ENCODE measurements at regions not wholly inside any gene's neighbourhood (a gene's known extent, or its start where the extent isn't known, plus 50 kb on each side); places are given as distances from the start of the nearest gene placed in this dataset.

DNA sequence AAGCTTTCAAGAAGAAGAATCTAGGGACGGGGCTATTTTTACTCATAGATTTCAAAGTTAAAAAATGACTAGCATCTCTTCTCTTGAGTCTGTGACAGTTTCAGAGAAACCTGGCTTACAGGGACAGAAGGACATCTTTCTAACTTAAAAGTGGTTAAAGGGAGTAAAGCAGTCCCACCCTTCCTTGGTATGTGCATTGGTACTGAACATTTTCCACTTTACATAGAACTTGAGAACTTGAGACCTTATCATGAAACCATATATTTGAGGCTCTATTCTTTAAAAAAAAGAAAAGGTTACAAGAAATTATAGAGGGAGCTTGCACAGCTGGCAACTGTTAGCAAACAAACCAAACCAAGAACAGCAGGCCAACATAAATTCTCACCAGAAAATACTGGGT, 73.4 kb upstream of the GAREM1 start:
- Mint-ChIP-seq H3K4me1 (ENCODE audit: unreplicated experiment) (peaks cover 8% of the 10 kb centered on the region), H3K4me3 (no peak overlapping the region), H3K27me3 (no peaks in the 10 kb centered on the region), H3K27ac (peak overlapping the region; percentile 0), H3K9me3 (no peaks in the 10 kb centered on the region), H3K36me3 (no peaks in the 10 kb centered on the region)
- no peak for DNase-seq (ENCODE audit: extremely low spot score, unreplicated experiment)
- TF ChIP-seq, protein P1, sequence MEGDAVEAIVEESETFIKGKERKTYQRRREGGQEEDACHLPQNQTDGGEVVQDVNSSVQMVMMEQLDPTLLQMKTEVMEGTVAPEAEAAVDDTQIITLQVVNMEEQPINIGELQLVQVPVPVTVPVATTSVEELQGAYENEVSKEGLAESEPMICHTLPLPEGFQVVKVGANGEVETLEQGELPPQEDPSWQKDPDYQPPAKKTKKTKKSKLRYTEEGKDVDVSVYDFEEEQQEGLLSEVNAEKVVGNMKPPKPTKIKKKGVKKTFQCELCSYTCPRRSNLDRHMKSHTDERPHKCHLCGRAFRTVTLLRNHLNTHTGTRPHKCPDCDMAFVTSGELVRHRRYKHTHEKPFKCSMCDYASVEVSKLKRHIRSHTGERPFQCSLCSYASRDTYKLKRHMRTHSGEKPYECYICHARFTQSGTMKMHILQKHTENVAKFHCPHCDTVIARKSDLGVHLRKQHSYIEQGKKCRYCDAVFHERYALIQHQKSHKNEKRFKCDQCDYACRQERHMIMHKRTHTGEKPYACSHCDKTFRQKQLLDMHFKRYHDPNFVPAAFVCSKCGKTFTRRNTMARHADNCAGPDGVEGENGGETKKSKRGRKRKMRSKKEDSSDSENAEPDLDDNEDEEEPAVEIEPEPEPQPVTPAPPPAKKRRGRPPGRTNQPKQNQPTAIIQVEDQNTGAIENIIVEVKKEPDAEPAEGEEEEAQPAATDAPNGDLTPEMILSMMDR (conservative IDR thresholded peaks at IDR 0.05): no peak

DNA sequence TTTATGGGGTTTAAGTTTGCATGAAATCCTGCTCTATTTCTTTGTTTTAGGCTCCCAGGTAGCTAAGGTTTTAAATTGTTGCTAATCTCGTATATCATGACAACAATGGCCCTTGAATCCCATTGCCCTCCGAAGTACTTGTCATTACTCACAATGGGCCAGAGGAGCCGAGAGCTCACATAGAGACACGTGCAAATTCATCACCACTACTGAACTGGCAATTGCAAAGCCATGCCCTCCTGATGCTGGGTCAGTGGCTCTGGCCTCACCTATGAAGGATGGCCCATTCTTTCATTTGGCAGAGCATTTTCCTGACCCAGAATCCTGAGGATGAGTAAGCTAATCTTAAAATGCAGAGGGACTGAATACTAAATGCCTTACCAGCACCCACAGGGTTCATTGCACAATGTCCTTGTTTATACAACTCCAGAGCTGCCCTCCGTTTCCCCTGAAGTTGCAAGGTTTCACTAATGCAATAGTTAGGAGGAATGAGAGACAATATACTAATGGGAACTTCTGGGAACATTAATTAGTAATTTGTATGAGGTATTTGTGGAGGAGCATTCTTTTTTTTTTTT, 71.6 kb upstream of the GAREM1 start:
- H3K4me3 Mint-ChIP-seq: no peak overlapping the region
- TF ChIP-seq, protein P1 (conservative IDR thresholded peaks at IDR 0.05): no peak
- H3K27ac Mint-ChIP-seq: no peak overlapping the region
- peaks cover 4% of the 10 kb centered on the region for H3K4me1 Mint-ChIP-seq (ENCODE audit: unreplicated experiment)
- H3K36me3 Mint-ChIP-seq: no peaks in the 10 kb centered on the region
- no peak for DNase-seq (ENCODE audit: extremely low spot score, unreplicated experiment)
- no peaks in the 10 kb centered on the region for H3K9me3 Mint-ChIP-seq
- no peaks in the 10 kb centered on the region for H3K27me3 Mint-ChIP-seq

DNA sequence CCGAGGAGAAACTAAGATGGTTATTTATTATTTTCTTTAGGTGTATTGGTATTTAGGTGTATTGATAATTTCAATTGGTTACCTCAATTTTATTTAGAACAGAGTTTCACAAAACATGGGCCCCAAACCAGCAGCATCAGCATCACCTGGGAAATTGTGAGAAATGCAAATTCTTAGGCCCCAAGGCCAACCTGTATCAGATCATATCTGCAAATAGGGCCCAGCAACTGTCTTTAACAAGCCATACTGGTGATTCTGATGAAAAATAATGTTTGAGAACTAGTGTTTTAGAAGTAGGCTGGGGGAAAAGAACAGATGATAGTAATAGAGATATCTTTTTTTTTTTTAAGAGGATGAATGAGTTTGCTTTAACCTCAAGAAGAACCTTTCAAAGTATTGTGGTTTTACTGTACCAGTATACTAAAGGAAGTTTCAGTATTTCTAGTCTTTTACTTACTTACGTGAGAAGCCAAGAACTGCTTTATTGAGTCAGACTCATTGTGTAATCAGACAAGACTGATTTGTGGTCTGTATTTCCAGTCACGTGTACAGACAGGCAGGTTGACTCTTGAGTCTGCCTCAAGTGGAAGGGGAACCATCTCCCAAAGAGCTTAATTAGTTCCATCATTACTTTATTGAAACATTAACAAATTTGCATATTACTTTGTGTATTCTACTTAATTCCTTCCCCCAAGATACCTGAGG, 60.4 kb upstream of the GAREM1 start:
- Mint-ChIP-seq H3K4me3 (no peak overlapping the region), H3K4me1 (ENCODE audit: unreplicated experiment) (no peaks in the 10 kb centered on the region), H3K27ac (peak overlapping the region; percentile 39), H3K27me3 (no peaks in the 10 kb centered on the region), H3K36me3 (no peaks in the 10 kb centered on the region), H3K9me3 (peaks cover 4% of the 10 kb centered on the region)
- TF ChIP-seq, protein P1 (conservative IDR thresholded peaks at IDR 0.05): no peak
- DNase-seq (ENCODE audit: extremely low spot score, unreplicated experiment): no peak

DNA sequence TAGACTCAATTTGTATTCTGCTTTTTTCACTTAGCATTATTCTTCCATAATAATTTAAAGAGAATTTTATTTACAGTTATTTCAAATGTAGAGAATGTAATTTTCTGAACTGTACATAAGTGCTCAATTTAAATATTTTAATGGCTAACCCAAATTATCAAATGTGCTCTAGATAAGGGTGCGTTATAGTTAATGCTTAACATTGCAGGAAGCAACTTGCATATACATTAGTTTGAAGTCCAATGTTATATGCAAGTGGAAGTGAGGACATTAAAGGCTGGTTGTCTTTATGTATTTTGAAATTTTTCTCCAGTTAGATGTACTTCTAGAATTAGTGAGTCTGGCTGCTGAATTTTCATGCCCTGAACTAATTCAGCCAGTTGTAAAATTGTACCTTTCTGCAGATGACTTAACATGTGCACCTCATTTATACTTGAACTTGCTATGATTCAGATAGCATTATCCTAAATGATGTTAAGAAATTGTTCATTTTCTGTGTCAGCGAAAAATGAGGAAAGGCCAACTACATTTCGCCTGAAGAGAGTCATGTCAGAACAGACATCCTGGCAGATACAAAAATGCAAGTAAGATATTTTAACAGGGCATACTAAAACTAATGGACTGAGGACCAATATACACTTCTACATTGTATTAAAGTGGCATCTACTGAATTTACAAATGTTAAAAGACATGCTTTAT, 59.2 kb upstream of the GAREM1 start:
- Mint-ChIP-seq H3K27ac (no peak overlapping the region), H3K36me3 (no peaks in the 10 kb centered on the region), H3K4me1 (ENCODE audit: unreplicated experiment) (no peaks in the 10 kb centered on the region), H3K9me3 (peaks cover 4% of the 10 kb centered on the region), H3K27me3 (no peaks in the 10 kb centered on the region), H3K4me3 (no peak overlapping the region)
- TF ChIP-seq, protein P1 (conservative IDR thresholded peaks at IDR 0.05): no peak
- no peak for DNase-seq (ENCODE audit: extremely low spot score, unreplicated experiment)

DNA sequence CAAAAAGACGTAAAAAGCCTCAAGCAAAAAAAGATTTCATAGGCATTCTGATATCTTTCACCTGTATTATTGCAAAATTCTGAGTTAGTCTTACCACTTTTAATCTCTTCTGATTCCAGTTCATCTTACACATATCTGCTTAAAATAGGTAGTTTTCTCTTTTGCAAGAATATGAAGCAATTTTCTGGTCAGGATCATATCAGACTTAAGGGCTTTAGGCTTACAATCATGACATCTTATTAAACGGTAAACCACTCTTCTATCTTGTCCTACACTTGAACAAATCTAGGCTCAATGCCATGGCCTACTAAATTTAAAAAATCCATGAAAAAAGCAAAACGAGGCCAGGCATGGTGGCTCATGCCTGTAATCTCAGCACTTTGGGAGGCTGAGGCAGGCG, 50.1 kb upstream of the GAREM1 start:
- H3K4me3 Mint-ChIP-seq: no peak overlapping the region
- no peaks in the 10 kb centered on the region for H3K27me3 Mint-ChIP-seq
- TF ChIP-seq, protein P1 (conservative IDR thresholded peaks at IDR 0.05): no peak
- no peaks in the 10 kb centered on the region for H3K4me1 Mint-ChIP-seq (ENCODE audit: unreplicated experiment)
- no peaks in the 10 kb centered on the region for H3K9me3 Mint-ChIP-seq
- H3K27ac Mint-ChIP-seq: no peak overlapping the region
- H3K36me3 Mint-ChIP-seq: no peaks in the 10 kb centered on the region
- DNase-seq (ENCODE audit: extremely low spot score, unreplicated experiment): no peak

Measured in type B pancreatic cell (in vitro differentiated cells).